Lower leg skin (tissue), 3 donors: ENCODE measurements at regions not wholly inside any gene's neighbourhood (a gene's known extent, or its start where the extent isn't known, plus 50 kb on each side); places are given as distances from the start of the nearest gene placed in this dataset.

ENCODE experiments used
- POLR2A ChIP-seq, 2 donors: fragments of 450-650 bp; IDR thresholded peaks; one replicate each; pipeline ENCODE4 v1.6.1; 2016 to 2017; ENCODE audit warnings: antibody characterized with exemption in 2 of 2, mild to moderate bottlenecking in 1 of 2, moderate library complexity in 1 of 2
- TF ChIP-seq, protein P1 (sequence below), 3 donors: fragments of 450-650 bp; IDR thresholded peaks; one replicate each; pipeline ENCODE4 v1.5.1; 2016; ENCODE audit warnings: antibody characterized with exemption in 3 of 3, mild to moderate bottlenecking in 3 of 3, moderate library complexity in 2 of 3

DNA sequence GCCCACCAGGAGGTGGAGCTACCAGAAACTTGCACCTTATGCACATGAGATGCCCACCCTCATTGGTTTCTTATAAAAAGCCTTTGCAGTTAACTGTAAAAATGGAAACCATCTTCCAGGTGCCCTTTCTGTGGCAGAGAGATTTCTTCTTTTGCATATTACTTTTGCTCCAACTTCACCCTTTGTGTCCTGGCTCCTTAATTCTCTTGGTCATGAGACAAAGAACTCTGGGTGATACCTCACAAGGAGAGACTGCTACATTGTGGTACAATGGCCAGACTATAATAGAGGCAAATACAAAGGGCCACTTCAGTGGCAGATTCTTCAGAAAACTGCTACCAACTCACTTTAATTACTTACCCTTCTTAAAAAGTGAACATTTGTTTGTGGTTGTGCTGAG is 76.4 kb upstream of the PTER start:
- TF ChIP-seq, protein P1, sequence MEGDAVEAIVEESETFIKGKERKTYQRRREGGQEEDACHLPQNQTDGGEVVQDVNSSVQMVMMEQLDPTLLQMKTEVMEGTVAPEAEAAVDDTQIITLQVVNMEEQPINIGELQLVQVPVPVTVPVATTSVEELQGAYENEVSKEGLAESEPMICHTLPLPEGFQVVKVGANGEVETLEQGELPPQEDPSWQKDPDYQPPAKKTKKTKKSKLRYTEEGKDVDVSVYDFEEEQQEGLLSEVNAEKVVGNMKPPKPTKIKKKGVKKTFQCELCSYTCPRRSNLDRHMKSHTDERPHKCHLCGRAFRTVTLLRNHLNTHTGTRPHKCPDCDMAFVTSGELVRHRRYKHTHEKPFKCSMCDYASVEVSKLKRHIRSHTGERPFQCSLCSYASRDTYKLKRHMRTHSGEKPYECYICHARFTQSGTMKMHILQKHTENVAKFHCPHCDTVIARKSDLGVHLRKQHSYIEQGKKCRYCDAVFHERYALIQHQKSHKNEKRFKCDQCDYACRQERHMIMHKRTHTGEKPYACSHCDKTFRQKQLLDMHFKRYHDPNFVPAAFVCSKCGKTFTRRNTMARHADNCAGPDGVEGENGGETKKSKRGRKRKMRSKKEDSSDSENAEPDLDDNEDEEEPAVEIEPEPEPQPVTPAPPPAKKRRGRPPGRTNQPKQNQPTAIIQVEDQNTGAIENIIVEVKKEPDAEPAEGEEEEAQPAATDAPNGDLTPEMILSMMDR (IDR thresholded peaks at IDR 0.05): no peak
- no peak for TF ChIP-seq POLR2A (IDR thresholded peaks at IDR 0.05)
